ENCODE measurements at regions not wholly inside any gene's neighbourhood (a gene's known extent, or its start where the extent isn't known, plus 50 kb on each side); places are given as distances from the start of the nearest gene placed in this dataset.

- DNase-seq = no peak
These were observed 164.5 kb upstream of the TPM1 start for GRCh38 chr15:62878070-62878469.

- DNase-seq = no peak
These were observed 162.8 kb upstream of the TPM1 start for GRCh38 chr15:62879770-62880169.

- DNase-seq = no peak
These were observed 162.3 kb upstream of the TPM1 start for GRCh38 chr15:62880278-62880677.

- DNase-seq = no peak
These were observed 161.5 kb upstream of the TPM1 start for GRCh38 chr15:62881056-62881455.

GRCh38 chr15:62883938-62884479 is 158.5 kb upstream of the TPM1 start:
- no peak for DNase-seq

- DNase-seq = no peak
These were observed 156.0 kb upstream of the TPM1 start for GRCh38 chr15:62886431-62887071.

- DNase-seq = no peak
These were observed 155.4 kb upstream of the TPM1 start for GRCh38 chr15:62887113-62887570.

- DNase-seq = no peak
These were observed 153.9 kb upstream of the TPM1 start for GRCh38 chr15:62888623-62889022.

GRCh38 chr15:62889141-62889661 is 153.3 kb upstream of the TPM1 start:
- no peak for DNase-seq

- no peak for DNase-seq
These were observed 152.6 kb upstream of the TPM1 start for GRCh38 chr15:62889734-62890505.

GRCh38 chr15:62894322-62895085 is 148.0 kb upstream of the TPM1 start:
- DNase-seq = no peak

GRCh38 chr15:62895139-62895866 is 147.2 kb upstream of the TPM1 start:
- DNase-seq = no peak

GRCh38 chr15:62895905-62896316 is 146.6 kb upstream of the TPM1 start:
- no peak for DNase-seq

GRCh38 chr15:62896380-62896866 is 146.1 kb upstream of the TPM1 start:
- DNase-seq = no peak

- DNase-seq = no peak
These were observed 145.5 kb upstream of the TPM1 start for GRCh38 chr15:62896969-62897486.

- DNase-seq = no peak
These were observed 144.9 kb upstream of the TPM1 start for GRCh38 chr15:62897634-62898033.

GRCh38 chr15:62899090-62899493 is 143.5 kb upstream of the TPM1 start:
- DNase-seq = no peak

- DNase-seq = no peak
These were observed 142.3 kb upstream of the TPM1 start for GRCh38 chr15:62900071-62900802.

GRCh38 chr15:62901087-62901486 is 141.5 kb upstream of the TPM1 start:
- DNase-seq = no peak

GRCh38 chr15:62901909-62902546 is 140.5 kb upstream of the TPM1 start:
- no peak for DNase-seq

- DNase-seq = no peak
These were observed 139.7 kb upstream of the TPM1 start for GRCh38 chr15:62902821-62903220.

All from activated naive CD4-positive, alpha-beta T cell treated with anti-CD3 and anti-CD28 coated beads, Interleukin-2, amount 50 U/mL, for 16 hours (primary cell).